NT2/D1 (cell line): ENCODE measurements at regions not wholly inside any gene's neighbourhood (a gene's known extent, or its start where the extent isn't known, plus 50 kb on each side); places are given as distances from the start of the nearest gene placed in this dataset.

Experiments used
- DNase-seq: peaks from one replicate; pipeline ENCODE4 v3.0.0-alpha.2; 2011; ENCODE audit warnings: low read depth, low spot score
- H3K27me3 ChIP-seq: 2 replicates; pipeline ENCODE4 v1.6.0; 2011; ENCODE audit warnings: mild to moderate bottlenecking; ENCODE audit not compliant: insufficient read length, insufficient read depth
- H3K36me3 ChIP-seq: 2 replicates; pipeline ENCODE4 v1.6.1; 2011; ENCODE audit warnings: mild to moderate bottlenecking, low read length, mixed read lengths; ENCODE audit not compliant: insufficient read depth, insufficient read length
- H3K4me1 ChIP-seq: 2 replicates; pipeline ENCODE4 v1.5.1; 2011; ENCODE audit not compliant: insufficient read depth, insufficient read length
- H3K4me3 ChIP-seq: 2 replicates; pipeline ENCODE4 v1.5.1; 2011; ENCODE audit warnings: low read depth; ENCODE audit not compliant: insufficient read length
- H3K9ac ChIP-seq: 2 replicates; pipeline ENCODE4 v1.6.0; 2011; ENCODE audit warnings: low read depth; ENCODE audit not compliant: insufficient read length
- H3K9me3 ChIP-seq: 2 replicates; pipeline ENCODE4 v1.5.1; 2011; ENCODE audit warnings: mild to moderate bottlenecking, low read length; ENCODE audit not compliant: insufficient read depth
- SUZ12 ChIP-seq: IDR thresholded peaks from 2 replicates; pipeline ENCODE4 v1.6.1; 2011; ENCODE audit not compliant: insufficient read length, insufficient read depth; ENCODE audit errors: extremely low read depth
- YY1 ChIP-seq: IDR thresholded peaks from 2 replicates; pipeline ENCODE4 v1.6.1; 2011; ENCODE audit not compliant: insufficient read length, insufficient read depth
- ZNF274 ChIP-seq: IDR thresholded peaks from 2 replicates; pipeline ENCODE4 v1.6.1; 2011; ENCODE audit warnings: mild to moderate bottlenecking, low read depth, low read length

DNA sequence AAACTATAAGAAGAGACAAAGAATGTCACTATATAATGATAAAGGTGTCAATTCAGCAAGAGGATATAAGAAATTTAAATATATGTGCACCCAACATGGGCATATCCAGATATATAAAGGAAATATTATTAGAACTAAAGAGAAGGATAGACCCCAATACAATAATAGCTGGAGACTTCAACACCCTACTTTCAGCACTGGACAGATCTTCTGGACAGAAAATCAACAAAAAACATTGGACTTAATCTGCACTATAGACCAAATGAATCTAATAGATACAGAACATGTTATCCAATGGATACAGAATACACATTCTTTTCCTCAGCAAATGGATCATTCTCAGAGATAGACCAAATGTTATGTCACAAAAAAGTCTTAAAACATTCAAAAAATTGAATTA lies 327.7 kb downstream of the PPP1R2C start:
- H3K4me3 ChIP-seq: no peak overlapping the region
- no peaks in the 10 kb centered on the region for H3K27me3 ChIP-seq
- no peaks in the 10 kb centered on the region for H3K4me1 ChIP-seq
- TF ChIP-seq YY1: no peak
- no peak for TF ChIP-seq SUZ12
- no peak for TF ChIP-seq ZNF274
- H3K36me3 ChIP-seq: no peaks in the 10 kb centered on the region
- no peaks in the 10 kb centered on the region for H3K9me3 ChIP-seq
- H3K9ac ChIP-seq: no peak overlapping the region
- DNase-seq: no peak

DNA sequence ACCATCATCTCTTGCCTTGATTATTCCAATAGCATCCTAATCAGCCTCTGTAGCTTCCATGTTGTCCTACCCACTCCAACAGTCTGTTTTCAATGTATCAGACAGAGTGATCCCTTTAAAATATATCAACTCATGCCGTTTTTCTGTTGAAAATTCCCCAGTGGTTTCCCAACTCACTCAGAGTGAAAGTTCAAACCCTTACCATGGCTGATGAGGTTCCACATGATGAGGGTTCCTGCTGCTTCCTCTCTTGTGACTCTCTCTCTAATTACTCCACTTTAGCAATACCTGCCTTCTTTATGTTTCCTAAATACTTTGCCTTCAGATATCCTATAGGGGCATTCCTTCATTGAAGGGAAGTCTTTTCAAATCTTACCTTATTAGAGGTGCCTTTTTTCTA lies 334.7 kb downstream of the PPP1R2C start:
- H3K4me1 ChIP-seq: no peaks in the 10 kb centered on the region

DNA sequence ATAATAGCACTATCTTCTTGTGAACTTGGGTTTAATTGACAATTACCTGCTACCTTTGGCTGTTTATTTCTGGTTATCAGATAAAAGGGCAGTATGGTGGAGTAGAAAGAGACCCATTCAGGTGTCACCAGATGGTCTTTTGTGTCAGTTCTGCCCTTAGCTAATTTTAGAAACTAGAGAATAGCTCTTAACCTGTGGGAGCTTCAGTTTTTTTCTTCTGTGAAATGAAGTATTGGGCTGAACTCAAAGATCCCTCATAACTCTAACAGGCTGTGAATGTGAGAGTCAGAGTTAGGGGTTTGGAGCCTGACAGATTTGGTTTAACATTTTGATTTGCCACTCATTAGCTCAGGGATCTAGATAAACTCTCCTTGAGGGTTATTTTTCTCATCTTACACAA lies 335.2 kb downstream of the PPP1R2C start:
- no peak for TF ChIP-seq SUZ12
- no peak for TF ChIP-seq YY1
- TF ChIP-seq ZNF274: no peak
- no peak overlapping the region for H3K4me3 ChIP-seq
- no peaks in the 10 kb centered on the region for H3K4me1 ChIP-seq
- DNase-seq: no peak
- no peaks in the 10 kb centered on the region for H3K9me3 ChIP-seq
- no peak overlapping the region for H3K9ac ChIP-seq
- H3K27me3 ChIP-seq: no peaks in the 10 kb centered on the region
- no peaks in the 10 kb centered on the region for H3K36me3 ChIP-seq

More for the DNA sequence above, 334.7 kb downstream of the PPP1R2C start:
- TF ChIP-seq ZNF274 (no peak), YY1 (no peak), SUZ12 (no peak)
- no peak overlapping the region for H3K9ac ChIP-seq
- no peak for DNase-seq
- no peaks in the 10 kb centered on the region for H3K27me3 ChIP-seq
- H3K4me3 ChIP-seq: no peak overlapping the region
- H3K36me3 ChIP-seq: no peaks in the 10 kb centered on the region
- H3K9me3 ChIP-seq: no peaks in the 10 kb centered on the region

DNA sequence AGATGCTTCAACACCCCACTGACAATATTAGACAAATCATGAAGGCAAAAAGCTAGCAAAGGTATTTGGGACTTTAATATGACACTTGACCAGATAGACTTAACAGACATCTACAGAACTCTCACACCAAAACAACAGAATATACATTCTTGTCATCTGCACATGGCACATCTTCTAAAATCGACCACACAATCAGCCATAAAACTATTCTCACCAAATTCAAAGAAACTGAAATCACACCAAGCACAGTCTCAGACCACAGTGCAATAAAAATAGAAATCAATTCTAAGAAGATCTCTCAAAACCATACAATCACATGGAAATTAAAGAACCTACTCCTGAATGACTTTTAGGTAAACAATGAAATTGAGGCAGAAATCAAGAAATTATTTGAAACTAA lies 340.8 kb downstream of the PPP1R2C start:
- no peak for DNase-seq
- TF ChIP-seq YY1 (no peak), ZNF274 (no peak), SUZ12 (no peak)
- 0 out of 2 replicates have a peak, but pooled peaks cover 8% of the 10 kb centered on the region for H3K9me3 ChIP-seq

DNA sequence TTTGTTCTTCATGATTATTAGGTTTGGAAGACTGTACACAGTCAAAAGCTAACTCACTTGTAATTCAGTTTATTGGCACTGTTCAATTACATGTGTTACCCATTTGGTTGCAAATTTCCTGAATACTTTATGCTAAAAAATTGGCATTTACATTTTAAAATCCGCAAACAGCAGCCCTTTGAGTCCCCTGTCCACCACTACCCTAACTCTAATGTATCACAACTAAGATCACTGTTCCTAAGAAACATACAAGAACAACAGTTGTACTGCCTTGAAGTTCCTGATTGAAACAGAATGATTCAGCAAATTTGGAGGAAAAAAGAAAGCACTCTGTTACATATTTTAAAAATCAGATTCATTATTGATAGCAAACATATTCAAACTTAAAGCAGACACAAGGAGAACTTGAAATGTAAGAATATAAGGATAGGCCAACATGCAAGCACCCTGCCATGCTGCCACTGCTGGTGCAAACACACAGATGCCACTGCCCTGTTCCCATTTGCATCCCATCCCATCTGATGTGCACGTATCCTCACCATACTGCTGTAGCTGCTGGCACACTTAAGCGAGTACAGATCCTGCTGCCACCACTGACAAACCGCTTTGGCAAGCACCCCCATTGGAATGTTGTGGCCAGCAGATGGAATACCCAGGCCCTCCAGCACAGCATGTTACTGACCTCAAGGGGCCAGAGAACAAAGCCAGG lies 343.4 kb downstream of the PPP1R2C start:
- Histone ChIP-seq H3K27me3 (no peaks in the 10 kb centered on the region), H3K4me1 (no peaks in the 10 kb centered on the region), H3K36me3 (no peaks in the 10 kb centered on the region), H3K9me3 (0 out of 2 replicates have a peak, but pooled peaks cover 8% of the 10 kb centered on the region), H3K9ac (no peak overlapping the region), H3K4me3 (no peak overlapping the region)
- DNase-seq: no peak
- TF ChIP-seq SUZ12 (no peak), YY1 (no peak), ZNF274 (no peak)

More for the DNA sequence above, 340.8 kb downstream of the PPP1R2C start:
- no peak overlapping the region for H3K4me3 ChIP-seq
- H3K27me3 ChIP-seq: no peaks in the 10 kb centered on the region
- H3K4me1 ChIP-seq: no peaks in the 10 kb centered on the region
- no peaks in the 10 kb centered on the region for H3K36me3 ChIP-seq
- no peak overlapping the region for H3K9ac ChIP-seq

DNA sequence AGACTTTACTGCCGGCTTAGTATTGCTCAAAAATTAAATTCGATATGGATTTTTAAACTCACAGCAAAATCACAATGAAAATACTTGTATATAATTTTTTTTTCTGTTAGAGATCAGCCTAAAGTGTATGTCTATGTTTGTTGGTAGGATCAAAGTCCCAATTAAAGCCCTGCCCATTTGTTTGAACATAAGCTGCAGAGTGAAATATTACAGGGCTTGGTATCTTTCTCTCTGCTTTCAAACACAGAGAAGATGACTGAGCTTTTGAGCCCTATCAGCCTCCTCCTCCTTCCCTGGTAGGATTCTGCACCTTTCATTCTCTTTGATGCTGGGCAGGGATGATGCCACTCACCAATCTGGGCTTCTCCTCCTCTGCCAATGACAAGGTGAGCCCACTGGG lies 345.4 kb downstream of the PPP1R2C start:
- Histone ChIP-seq H3K4me3 (no peak overlapping the region), H3K4me1 (no peaks in the 10 kb centered on the region), H3K9ac (no peak overlapping the region), H3K36me3 (no peaks in the 10 kb centered on the region), H3K9me3 (0 out of 2 replicates have a peak, but pooled peaks cover 8% of the 10 kb centered on the region), H3K27me3 (no peaks in the 10 kb centered on the region)
- no peak for DNase-seq
- no peak for TF ChIP-seq ZNF274
- TF ChIP-seq SUZ12: no peak
- no peak for TF ChIP-seq YY1

DNA sequence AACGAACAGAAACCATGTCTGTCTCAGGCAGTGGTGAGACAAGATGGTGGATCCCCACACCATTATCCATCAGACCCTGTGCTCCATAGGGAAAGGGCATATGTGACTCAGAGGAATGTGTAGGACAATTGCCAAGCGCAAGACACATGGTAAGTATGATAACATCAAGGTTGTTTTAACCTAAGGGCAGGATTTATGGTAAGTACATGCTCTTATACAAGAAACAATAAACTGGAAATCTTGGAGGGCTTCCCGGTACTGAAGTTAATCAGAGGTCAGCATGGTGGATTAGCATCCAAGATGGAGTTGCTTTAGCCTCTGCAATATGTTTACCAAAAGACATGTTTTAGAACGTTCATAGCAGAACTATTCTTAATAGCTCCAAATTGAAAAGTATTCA lies 355.0 kb downstream of the PPP1R2C start:
- no peak for DNase-seq
- no peak for TF ChIP-seq ZNF274
- TF ChIP-seq SUZ12: no peak
- TF ChIP-seq YY1: no peak
- no peak overlapping the region for H3K9ac ChIP-seq
- H3K4me1 ChIP-seq: no peaks in the 10 kb centered on the region
- H3K4me3 ChIP-seq: no peak overlapping the region
- H3K36me3 ChIP-seq: no peaks in the 10 kb centered on the region
- H3K27me3 ChIP-seq: no peaks in the 10 kb centered on the region
- H3K9me3 ChIP-seq: no peaks in the 10 kb centered on the region

DNA sequence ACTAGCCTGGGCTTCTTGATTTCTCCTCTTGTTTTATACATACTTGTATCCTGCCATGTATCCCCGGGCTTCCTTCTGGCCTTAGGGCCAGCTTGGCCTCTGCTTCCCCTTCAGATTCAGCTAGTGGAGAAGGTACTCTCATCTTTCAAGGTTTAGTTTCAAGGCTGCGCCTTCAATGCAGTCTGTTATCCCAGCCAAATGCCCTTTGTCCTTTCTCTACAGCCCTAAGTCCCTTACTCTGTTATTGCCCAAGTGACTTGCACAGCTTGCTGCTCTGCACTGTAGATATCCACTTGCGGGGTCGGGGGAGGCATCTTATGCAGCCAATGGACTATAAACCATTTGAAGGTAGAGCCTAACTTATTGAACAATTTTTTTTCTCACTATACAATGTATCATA lies 357.5 kb downstream of the PPP1R2C start:
- no peak for DNase-seq
- H3K27me3 ChIP-seq: no peaks in the 10 kb centered on the region
- no peak overlapping the region for H3K9ac ChIP-seq
- H3K9me3 ChIP-seq: no peaks in the 10 kb centered on the region
- H3K4me3 ChIP-seq: no peak overlapping the region
- H3K36me3 ChIP-seq: no peaks in the 10 kb centered on the region
- no peaks in the 10 kb centered on the region for H3K4me1 ChIP-seq
- TF ChIP-seq ZNF274 (no peak), SUZ12 (no peak), YY1 (no peak)
